Gastrocnemius medialis (tissue), 4 donors: ENCODE measurements at regions not wholly inside any gene's neighbourhood (a gene's known extent, or its start where the extent isn't known, plus 50 kb on each side); places are given as distances from the start of the nearest gene placed in this dataset.

Source experiments
- ATAC-seq, 2 donors: fragments of 150-250 bp; one replicate each; pipeline ENCODE4 v1.9.1; 2016
- DNase-seq, 2 donors: peaks; one replicate each; pipeline ENCODE4 v3.0.0-alpha.2; 2019
- H3K27ac ChIP-seq, 4 donors: fragments of 200-600 bp; sonication (generic); 1 replicate in 1 of 4; 2 replicates in 3 of 4; pipeline ENCODE4 v1.5.1; 2016 to 2018; ENCODE audit warnings: mild to moderate bottlenecking in 2 of 4, moderate library complexity in 1 of 4
- H3K27me3 ChIP-seq, 3 donors: fragments of 200-600 bp; sonication (generic) in 2 of 3; 1 replicate in 1 of 3; 2 replicates in 2 of 3; pipeline versions ENCODE4 v1.5.1 to v1.6.0; 2016 to 2019; ENCODE audit warnings: mild to moderate bottlenecking in 1 of 3, moderate library complexity in 1 of 3
- H3K36me3 ChIP-seq, 2 donors: fragments of 200-600 bp; sonication (generic) in 1 of 2; one replicate each; pipeline ENCODE4 v1.5.1; 2017 to 2018
- H3K4me1 ChIP-seq, 2 donors: fragments of 200-600 bp; sonication (generic) in 1 of 2; one replicate each; pipeline ENCODE4 v1.5.1; 2016 to 2017; ENCODE audit warnings: mild to moderate bottlenecking in 2 of 2
- H3K4me3 ChIP-seq, 4 donors: fragments of 200-600 bp; sonication (generic) in 3 of 4; 1 replicate in 1 of 4; 2 replicates in 3 of 4; pipeline ENCODE4 v1.5.1; 2016 to 2019; ENCODE audit warnings: mild to moderate bottlenecking in 2 of 4
- H3K9me3 ChIP-seq, 3 donors: fragments of 200-600 bp; sonication (generic) in 2 of 3; 1 replicate in 1 of 3; 2 replicates in 2 of 3; pipeline ENCODE4 v1.5.1; 2016 to 2019
- POLR2A ChIP-seq, 2 donors: fragments of 450-650 bp; IDR thresholded peaks; one replicate each; pipeline ENCODE4 v1.6.1; 2017; ENCODE audit warnings: antibody characterized with exemption in 2 of 2, mild to moderate bottlenecking in 2 of 2, moderate library complexity in 2 of 2
- in situ Hi-C, 4 donors: fragments of 200-750 bp; cut with MboI; loops; one replicate each; pipeline versions ENCODE4 v1.15.0 to v1.8.0; 2017; ENCODE audit warnings: low sequenced_read_pairs in 4 of 4
- intact Hi-C: fragments of 100-400 bp; cut with DNase I; formaldehyde crosslinking; loops from one replicate; pipeline ENCODE4 v1.15.1; 2023; ENCODE audit warnings: low total_unique reads
- TF ChIP-seq, protein P1 (sequence below), 5 experiments: fragments of 450-650 bp in 3 of 5; fragments of 200-600 bp in 2 of 5; sonication (generic) in 2 of 5; IDR thresholded peaks in 4 of 5; conservative IDR thresholded peaks in 1 of 5; 1 replicate in 4 of 5; 2 replicates in 1 of 5; pipeline ENCODE4 v1.5.1; 2016 to 2019; ENCODE audit warnings: antibody characterized with exemption in 5 of 5, mild to moderate bottlenecking in 3 of 5, moderate library complexity in 3 of 5

DNA sequence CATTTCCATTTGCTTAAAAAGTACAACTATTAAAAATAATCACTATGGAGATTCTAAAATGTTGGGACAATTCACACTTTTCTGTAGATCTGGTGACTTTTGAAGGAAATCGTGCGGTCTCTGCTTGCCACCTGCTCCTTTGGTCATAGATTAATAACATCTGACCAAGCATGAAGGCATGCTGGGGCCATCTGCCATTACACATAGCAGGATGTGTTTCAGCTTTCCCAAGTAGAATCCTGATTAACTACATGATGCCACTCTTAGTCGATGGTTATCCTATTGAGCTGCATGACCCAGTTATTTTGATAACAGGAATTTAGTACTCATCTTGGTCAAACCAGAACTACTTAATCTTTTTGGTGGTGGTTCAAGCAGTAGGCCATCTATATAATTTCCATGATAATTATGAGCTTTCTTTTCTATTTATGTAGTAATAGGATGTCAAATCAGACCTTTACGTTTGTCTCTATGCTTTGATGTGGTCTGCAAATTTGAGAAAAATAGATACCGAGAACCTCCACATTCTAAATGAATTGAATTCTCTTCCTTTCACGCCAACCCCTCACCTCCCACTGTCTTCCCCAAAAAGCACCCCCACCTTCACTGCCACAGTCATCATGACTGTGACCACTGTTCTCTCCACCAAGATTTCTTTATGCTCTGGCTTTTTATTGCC is 158.1 kb downstream of the DIPK2A start:
- in situ Hi-C loops (no loop called here), intact Hi-C loops (no loop called here)
- H3K36me3 ChIP-seq = no peaks in the 10 kb centered on the region
- H3K4me1 ChIP-seq = no peaks in the 10 kb centered on the region
- DNase-seq (no peak), ATAC-seq (no peak)
- no peak overlapping the region for H3K4me3 ChIP-seq
- H3K27me3 ChIP-seq = no peaks in the 10 kb centered on the region
- no peak overlapping the region for H3K27ac ChIP-seq
- H3K9me3 ChIP-seq = no peaks in the 10 kb centered on the region
- TF ChIP-seq, protein P1, sequence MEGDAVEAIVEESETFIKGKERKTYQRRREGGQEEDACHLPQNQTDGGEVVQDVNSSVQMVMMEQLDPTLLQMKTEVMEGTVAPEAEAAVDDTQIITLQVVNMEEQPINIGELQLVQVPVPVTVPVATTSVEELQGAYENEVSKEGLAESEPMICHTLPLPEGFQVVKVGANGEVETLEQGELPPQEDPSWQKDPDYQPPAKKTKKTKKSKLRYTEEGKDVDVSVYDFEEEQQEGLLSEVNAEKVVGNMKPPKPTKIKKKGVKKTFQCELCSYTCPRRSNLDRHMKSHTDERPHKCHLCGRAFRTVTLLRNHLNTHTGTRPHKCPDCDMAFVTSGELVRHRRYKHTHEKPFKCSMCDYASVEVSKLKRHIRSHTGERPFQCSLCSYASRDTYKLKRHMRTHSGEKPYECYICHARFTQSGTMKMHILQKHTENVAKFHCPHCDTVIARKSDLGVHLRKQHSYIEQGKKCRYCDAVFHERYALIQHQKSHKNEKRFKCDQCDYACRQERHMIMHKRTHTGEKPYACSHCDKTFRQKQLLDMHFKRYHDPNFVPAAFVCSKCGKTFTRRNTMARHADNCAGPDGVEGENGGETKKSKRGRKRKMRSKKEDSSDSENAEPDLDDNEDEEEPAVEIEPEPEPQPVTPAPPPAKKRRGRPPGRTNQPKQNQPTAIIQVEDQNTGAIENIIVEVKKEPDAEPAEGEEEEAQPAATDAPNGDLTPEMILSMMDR (IDR thresholded peaks at IDR 0.05 in 4 of 5, conservative IDR thresholded peaks at IDR 0.05 in 1 of 5) = no peak
- no peak for TF ChIP-seq POLR2A (IDR thresholded peaks at IDR 0.05)

DNA sequence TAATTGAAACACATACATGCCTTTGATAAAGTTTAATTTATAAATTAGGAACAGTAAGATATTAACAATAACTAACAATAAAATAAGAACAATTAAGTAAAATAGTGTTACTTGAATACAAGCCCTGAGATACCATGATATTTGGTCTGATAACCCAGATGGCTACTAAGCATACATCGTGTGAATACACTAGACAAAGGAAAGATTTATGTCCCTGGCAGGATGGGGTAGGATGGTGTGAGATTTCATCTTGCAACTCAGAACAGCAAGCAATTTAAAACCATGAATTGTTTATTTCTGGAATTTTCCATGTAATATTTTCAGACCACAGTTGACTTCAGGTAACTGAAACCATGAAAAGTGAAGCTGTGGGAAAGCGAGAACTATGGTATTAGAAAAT is 169.5 kb downstream of the DIPK2A start:
- no peaks in the 10 kb centered on the region for H3K9me3 ChIP-seq
- no peaks in the 10 kb centered on the region for H3K4me1 ChIP-seq
- intact Hi-C loops = no loop called here
- H3K27me3 ChIP-seq = no peaks in the 10 kb centered on the region
- H3K27ac ChIP-seq = no peak overlapping the region
- in situ Hi-C loops = no loop called here
- TF ChIP-seq POLR2A (IDR thresholded peaks at IDR 0.05) = no peak
- TF ChIP-seq, protein P1 (IDR thresholded peaks at IDR 0.05 in 4 of 5, conservative IDR thresholded peaks at IDR 0.05 in 1 of 5) = no peak
- ATAC-seq = no peak
- no peaks in the 10 kb centered on the region for H3K36me3 ChIP-seq
- H3K4me3 ChIP-seq = no peak overlapping the region
- no peak for DNase-seq

DNA sequence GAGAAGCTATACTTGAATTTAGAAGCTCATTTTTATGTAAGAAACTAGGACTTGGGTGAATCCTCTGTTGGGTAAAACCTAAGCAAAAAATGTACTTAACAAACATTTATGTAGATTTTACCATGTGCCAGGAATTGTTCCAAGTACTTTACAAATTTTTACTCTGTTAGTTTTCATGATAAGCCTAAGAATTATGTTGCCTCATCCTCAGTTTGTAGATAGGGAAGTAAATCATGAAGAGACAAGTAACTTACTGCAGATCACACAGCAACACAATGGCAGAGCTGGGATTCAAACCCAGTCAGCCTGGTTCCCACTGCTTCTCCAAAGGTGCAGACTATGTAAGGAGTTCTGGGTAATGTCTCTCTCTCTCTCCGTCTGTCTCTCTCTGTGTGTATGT is 169.9 kb downstream of the DIPK2A start:
- Histone ChIP-seq H3K27ac (no peak overlapping the region), H3K27me3 (no peaks in the 10 kb centered on the region), H3K4me3 (no peak overlapping the region), H3K9me3 (no peaks in the 10 kb centered on the region), H3K36me3 (no peaks in the 10 kb centered on the region), H3K4me1 (no peaks in the 10 kb centered on the region)
- no peak for TF ChIP-seq POLR2A (IDR thresholded peaks at IDR 0.05)
- TF ChIP-seq, protein P1 (IDR thresholded peaks at IDR 0.05 in 4 of 5, conservative IDR thresholded peaks at IDR 0.05 in 1 of 5) = no peak
- intact Hi-C loops = no loop called here
- no peak for ATAC-seq
- in situ Hi-C loops = no loop called here
- DNase-seq = no peak

DNA sequence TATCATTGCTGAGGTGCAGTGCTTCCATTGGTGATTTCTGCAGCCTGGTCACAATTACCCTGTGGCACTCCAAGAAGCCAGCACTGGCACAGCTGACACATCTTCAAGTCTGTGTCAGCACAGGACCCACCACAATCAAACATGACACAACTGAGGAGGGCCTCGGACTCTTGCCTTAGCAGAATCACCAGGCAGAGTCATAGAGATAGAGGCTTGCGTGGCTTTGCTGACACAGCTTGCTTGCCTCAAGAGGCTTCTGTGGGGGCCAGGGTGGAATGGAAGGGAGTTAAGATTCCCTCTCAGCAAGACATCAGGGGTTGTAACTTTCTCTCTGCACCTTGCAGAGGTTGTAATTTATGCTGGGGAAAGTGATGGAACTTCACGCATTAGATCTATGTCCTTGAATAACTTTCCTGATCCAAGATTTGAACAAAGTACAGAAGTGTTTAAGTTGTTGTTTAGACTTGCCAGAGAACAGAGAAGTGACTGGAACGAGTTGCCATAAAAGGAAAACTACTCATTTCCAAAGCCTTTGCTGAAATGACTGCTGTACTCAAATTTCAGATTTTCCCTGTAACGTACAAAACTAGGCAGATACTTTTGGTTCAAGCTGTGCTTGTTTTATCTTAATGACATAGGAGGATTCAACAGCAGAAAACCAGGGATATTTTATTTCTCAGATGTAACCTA is 170.7 kb downstream of the DIPK2A start:
- no peak for DNase-seq
- no peak for TF ChIP-seq POLR2A (IDR thresholded peaks at IDR 0.05)
- TF ChIP-seq, protein P1 (IDR thresholded peaks at IDR 0.05 in 4 of 5, conservative IDR thresholded peaks at IDR 0.05 in 1 of 5) = no peak
- Histone ChIP-seq H3K36me3 (no peaks in the 10 kb centered on the region), H3K27ac (no peak overlapping the region), H3K4me3 (no peak overlapping the region), H3K4me1 (no peaks in the 10 kb centered on the region), H3K9me3 (no peaks in the 10 kb centered on the region), H3K27me3 (no peaks in the 10 kb centered on the region)
- ATAC-seq = no peak
- in situ Hi-C loops = no loop called here
- intact Hi-C loops = no loop called here
